ENCODE measurements at regions not wholly inside any gene's neighbourhood (a gene's known extent, or its start where the extent isn't known, plus 50 kb on each side); places are given as distances from the start of the nearest gene placed in this dataset.
"Not testable (repeated sequence)": the region's sequence is repeated elsewhere in the genome, so short reads cannot be mapped to it uniquely, and the experiment has no call there.

- FAIRE-seq: no peak
- Histone ChIP-seq H3K36me3 (ENCODE audit: control insufficient read depth, insufficient read depth, low read length) (no peaks in the 10 kb centered on the region), H3K27me3 (ENCODE audit: control insufficient read depth, insufficient read depth, low read length) (no peaks in the 10 kb centered on the region), H3K4me3 (ENCODE audit: low read depth, low read length) (no peak overlapping the region)
- no peak for TF ChIP-seq CTCF (IDR thresholded peaks at IDR 0.05; ENCODE audit: insufficient read depth, low read length, severe bottlenecking)
- peak; percentile 62 for DNase-seq (ENCODE audit: low read depth)
Measured at GRCh38 chr18:38494065-38494464, 928.5 kb upstream of the CELF4 start.

GRCh38 chr18:38491195-38491594, 925.6 kb upstream of the CELF4 start:
- Histone ChIP-seq H3K36me3 (ENCODE audit: control insufficient read depth, insufficient read depth, low read length) (no peaks in the 10 kb centered on the region), H3K4me3 (ENCODE audit: low read depth, low read length) (no peak overlapping the region), H3K27me3 (ENCODE audit: control insufficient read depth, insufficient read depth, low read length) (no peaks in the 10 kb centered on the region)
- TF ChIP-seq CTCF (IDR thresholded peaks at IDR 0.05; ENCODE audit: insufficient read depth, low read length, severe bottlenecking): no peak
- no peak for DNase-seq (ENCODE audit: low read depth)
- no peak for FAIRE-seq

GRCh38 chr18:38489721-38490120, 924.1 kb upstream of the CELF4 start:
- H3K27me3 ChIP-seq (ENCODE audit: control insufficient read depth, insufficient read depth, low read length); DNase-seq (ENCODE audit: low read depth); FAIRE-seq; H3K36me3 ChIP-seq (ENCODE audit: control insufficient read depth, insufficient read depth, low read length); H3K4me3 ChIP-seq (ENCODE audit: low read depth, low read length): not testable (repeated sequence)

- TF ChIP-seq CTCF (IDR thresholded peaks at IDR 0.05; ENCODE audit: insufficient read depth, low read length, severe bottlenecking): no peak
- no peak for FAIRE-seq
Measured at GRCh38 chr18:38487521-38487920, 921.9 kb upstream of the CELF4 start.

GRCh38 chr18:38483326-38483725, 917.7 kb upstream of the CELF4 start:
- FAIRE-seq: no peak
- no peak for TF ChIP-seq CTCF (IDR thresholded peaks at IDR 0.05; ENCODE audit: insufficient read depth, low read length, severe bottlenecking)
- no peak for DNase-seq (ENCODE audit: low read depth)
- Histone ChIP-seq H3K36me3 (ENCODE audit: control insufficient read depth, insufficient read depth, low read length) (no peaks in the 10 kb centered on the region), H3K27me3 (ENCODE audit: control insufficient read depth, insufficient read depth, low read length) (no peaks in the 10 kb centered on the region), H3K4me3 (ENCODE audit: low read depth, low read length) (no peak overlapping the region)

More at GRCh38 chr18:38487521-38487920, 921.9 kb upstream of the CELF4 start:
- H3K36me3 ChIP-seq (ENCODE audit: control insufficient read depth, insufficient read depth, low read length): no peaks in the 10 kb centered on the region
- H3K4me3 ChIP-seq (ENCODE audit: low read depth, low read length): no peak overlapping the region
- no peak for DNase-seq (ENCODE audit: low read depth)
- H3K27me3 ChIP-seq (ENCODE audit: control insufficient read depth, insufficient read depth, low read length): no peaks in the 10 kb centered on the region

GRCh38 chr18:38481576-38481975, 916.0 kb upstream of the CELF4 start:
- FAIRE-seq (no peak), DNase-seq (ENCODE audit: low read depth) (no peak)
- H3K4me3 ChIP-seq (ENCODE audit: low read depth, low read length): no peak overlapping the region
- H3K27me3 ChIP-seq (ENCODE audit: control insufficient read depth, insufficient read depth, low read length): no peaks in the 10 kb centered on the region
- TF ChIP-seq CTCF (IDR thresholded peaks at IDR 0.05; ENCODE audit: insufficient read depth, low read length, severe bottlenecking): no peak
- no peaks in the 10 kb centered on the region for H3K36me3 ChIP-seq (ENCODE audit: control insufficient read depth, insufficient read depth, low read length)

All from bronchial epithelial cell (primary cell).